Muscle of arm (tissue), 1 donor: ENCODE measurements at regions not wholly inside any gene's neighbourhood (a gene's known extent, or its start where the extent isn't known, plus 50 kb on each side); places are given as distances from the start of the nearest gene placed in this dataset.
A peak's percentile ranks its signal among the peaks of the same experiment; 100 is the strongest.
"Not testable (repeated sequence)": the region's sequence is repeated elsewhere in the genome, so short reads cannot be mapped to it uniquely, and the experiment has no call there.

Source experiments
- DNase-seq: peaks from one replicate; pipeline ENCODE4 v3.0.0-alpha.2; 2013

DNA sequence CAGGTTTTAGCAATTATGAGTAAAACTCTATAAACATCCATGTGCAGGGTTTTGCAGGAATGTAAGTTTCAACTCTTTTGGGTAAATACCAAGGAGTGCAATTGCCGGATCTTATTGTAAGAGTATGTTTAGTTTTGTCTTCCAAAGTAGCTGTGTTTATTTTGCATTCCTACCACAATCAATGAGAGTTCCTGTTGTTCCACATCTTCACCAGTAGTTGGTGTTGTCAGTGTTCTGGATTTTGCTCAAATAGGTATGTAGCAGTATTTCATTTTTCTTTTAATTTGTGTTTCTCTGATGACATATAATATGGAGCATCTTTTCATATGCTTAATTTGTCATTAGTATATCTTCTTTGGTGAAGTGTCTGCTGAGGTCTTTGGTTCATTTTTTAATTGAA lies 185.1 kb upstream of the GALNT15 start:
- DNase-seq = no peak

DNA sequence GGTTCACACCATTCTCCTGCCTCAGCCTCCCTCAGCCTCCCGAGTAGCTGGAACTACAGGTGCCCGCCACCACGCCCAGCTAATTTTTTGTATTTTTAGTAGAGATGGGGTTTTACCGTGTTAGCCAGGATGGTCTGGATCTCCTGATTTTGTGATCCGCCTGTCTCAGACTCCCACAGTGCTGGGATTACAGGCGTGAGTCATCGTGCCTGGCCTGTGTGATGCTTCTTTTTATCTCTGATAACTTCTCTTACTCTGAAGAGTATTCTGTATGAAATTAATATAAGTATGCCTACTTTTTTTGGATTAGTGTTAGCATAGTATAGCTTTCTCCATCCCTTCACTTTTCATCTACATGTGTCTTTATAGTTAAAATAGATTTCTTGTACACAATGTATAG lies 180.8 kb upstream of the GALNT15 start:
- DNase-seq = not testable (repeated sequence)

- not testable (repeated sequence) for DNase-seq
Observed at GRCh38 chr3:15996496-15996895, 178.0 kb upstream of the GALNT15 start.

- DNase-seq = no peak
Observed at GRCh38 chr3:15997274-15997943, 177.1 kb upstream of the GALNT15 start.

DNA sequence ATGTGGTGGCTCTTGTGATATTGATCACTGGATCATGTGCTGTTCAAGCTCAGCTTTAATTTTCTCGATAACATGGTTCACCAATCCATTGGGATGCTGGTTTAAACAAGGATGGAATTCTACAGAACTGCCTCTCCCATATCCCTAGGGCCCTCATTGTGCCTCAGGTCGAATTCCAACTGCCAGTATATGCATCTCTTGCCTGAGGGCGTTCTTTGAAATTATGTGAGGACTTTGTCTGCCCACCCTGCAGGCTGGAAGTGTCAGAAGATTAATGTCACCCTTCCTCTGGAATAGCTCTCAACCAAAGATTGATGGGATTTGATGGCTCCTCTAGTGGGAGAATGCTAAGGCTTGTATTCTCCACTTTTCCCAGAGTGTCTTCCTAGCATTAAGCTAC lies 175.6 kb upstream of the GALNT15 start:
- no peak for DNase-seq

DNA sequence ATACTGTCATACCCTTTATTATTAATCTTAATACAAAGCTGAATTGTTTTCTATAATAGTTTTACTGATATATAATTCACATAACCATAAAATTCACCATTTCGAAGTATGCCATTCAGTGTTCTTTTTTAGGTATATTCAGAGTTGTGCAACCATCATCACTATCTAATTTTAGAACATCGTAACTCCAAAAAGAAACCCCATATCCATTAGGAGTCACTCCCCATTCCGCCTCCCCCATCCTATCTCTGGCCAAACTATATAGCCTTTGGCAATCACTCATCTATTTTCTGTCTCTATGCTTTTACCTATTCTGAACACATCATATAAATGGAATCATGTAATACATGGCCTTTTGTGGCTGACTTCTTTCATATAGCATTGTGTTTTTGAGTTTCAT lies 169.7 kb upstream of the GALNT15 start:
- DNase-seq = no peak

DNA sequence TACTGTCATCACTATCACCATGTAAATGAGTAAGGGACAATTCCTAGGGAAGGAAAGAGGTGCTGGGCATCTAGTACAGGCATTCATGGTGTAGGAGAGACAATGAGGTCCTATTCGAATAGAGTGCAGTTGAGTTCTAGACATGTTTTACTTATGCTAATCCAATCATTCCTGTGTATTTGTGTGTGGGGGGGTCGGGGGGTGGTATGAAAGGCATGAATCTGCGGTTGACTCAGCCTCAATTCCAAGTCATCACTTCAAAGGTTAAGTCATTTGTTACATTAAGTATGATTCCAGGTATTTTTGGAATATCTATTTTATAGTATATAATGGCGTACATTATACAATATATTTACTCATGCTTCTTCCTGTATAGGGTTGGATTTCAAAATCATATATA lies 163.1 kb upstream of the GALNT15 start:
- no peak for DNase-seq

DNA sequence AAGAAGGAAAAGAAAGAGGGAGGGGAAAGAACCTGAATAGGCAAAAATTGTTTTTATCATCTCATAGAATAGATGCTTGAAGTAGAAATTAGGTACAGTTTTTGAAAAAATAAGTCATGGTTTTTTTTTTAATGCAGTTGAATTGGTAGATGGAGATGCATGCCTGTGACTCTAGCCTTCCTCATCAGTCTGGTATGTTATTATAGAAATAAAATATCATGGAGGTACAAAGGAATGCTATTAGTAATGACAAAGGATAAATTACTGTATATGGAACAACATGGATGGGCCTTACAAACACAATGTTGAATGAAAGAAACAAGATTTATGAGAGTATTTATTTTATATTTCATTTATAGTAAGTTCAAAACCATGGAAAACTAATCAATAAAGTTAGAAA lies 162.4 kb upstream of the GALNT15 start:
- DNase-seq = no peak

- DNase-seq = no peak
Observed at GRCh38 chr3:16013568-16013967, 160.9 kb upstream of the GALNT15 start.

- not testable (repeated sequence) for DNase-seq
Observed at GRCh38 chr3:16021801-16022200, 152.7 kb upstream of the GALNT15 start.

GRCh38 chr3:16023881-16024280 lies 150.6 kb upstream of the GALNT15 start:
- DNase-seq = not testable (repeated sequence)

- no peak for DNase-seq
Observed at GRCh38 chr3:16024548-16024947, 149.9 kb upstream of the GALNT15 start.

GRCh38 chr3:16026753-16027152 lies 147.7 kb upstream of the GALNT15 start:
- DNase-seq = peak; percentile 18

- no peak for DNase-seq
Observed at GRCh38 chr3:16028604-16029003, 145.9 kb upstream of the GALNT15 start.

GRCh38 chr3:16030342-16030741 lies 144.1 kb upstream of the GALNT15 start:
- DNase-seq = no peak

DNA sequence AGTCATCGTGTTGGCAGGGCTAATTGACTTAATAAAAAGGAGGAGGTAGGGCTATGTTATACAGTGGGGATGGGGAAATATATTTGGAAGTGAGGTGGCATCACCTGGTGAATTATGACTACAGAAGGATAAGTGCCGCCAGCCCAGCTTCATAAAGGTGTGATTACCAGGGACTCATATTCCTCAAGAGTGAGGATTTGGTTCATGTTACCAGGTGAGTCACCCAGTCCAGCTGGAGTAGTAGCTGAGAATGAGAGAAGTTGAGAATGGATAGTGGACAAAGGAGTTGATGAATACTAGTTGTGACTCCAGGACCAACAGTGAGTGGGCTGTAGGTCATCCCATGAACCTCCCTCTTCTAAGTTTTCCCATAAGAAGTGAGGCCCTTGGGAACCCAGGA lies 143.0 kb upstream of the GALNT15 start:
- DNase-seq = no peak

DNA sequence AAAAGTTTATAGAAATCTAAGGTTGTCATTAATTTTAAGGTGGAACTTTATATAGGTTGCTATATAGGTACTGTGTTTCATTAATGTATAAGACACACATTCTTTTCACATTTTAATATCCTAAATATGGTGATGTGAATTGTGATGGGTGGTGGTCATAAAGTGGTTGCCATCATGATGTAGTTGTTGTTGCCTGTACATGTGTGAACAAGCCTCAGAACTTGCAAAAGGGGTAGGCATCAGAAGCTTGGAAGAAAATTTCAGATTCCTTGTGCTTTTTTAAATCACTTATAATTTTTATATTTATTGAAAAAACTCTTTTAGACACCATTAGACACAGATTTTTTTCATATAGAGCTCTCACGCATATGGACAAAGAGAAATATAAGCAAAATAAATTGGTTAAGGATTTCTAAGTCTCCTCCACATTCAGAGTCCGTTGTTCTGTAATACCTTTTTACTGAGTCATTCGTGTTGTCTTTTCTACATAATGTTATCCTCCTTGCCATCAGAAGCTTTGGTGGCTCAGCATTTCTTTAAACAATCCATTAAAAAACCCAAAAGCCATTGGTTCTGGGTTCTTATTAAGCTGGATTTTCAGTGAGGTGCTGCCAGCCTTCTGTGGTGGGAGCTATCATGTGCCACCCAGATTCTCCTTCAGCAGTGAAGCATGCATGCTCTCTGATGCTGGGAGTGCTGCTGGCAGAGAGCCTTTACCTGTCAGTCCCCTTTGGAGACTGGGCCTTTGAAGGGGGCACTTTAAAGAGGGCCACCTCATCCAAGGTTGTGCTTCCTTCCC lies 140.4 kb upstream of the GALNT15 start:
- no peak for DNase-seq

GRCh38 chr3:16040991-16041390 lies 133.5 kb upstream of the GALNT15 start:
- DNase-seq = no peak

DNA sequence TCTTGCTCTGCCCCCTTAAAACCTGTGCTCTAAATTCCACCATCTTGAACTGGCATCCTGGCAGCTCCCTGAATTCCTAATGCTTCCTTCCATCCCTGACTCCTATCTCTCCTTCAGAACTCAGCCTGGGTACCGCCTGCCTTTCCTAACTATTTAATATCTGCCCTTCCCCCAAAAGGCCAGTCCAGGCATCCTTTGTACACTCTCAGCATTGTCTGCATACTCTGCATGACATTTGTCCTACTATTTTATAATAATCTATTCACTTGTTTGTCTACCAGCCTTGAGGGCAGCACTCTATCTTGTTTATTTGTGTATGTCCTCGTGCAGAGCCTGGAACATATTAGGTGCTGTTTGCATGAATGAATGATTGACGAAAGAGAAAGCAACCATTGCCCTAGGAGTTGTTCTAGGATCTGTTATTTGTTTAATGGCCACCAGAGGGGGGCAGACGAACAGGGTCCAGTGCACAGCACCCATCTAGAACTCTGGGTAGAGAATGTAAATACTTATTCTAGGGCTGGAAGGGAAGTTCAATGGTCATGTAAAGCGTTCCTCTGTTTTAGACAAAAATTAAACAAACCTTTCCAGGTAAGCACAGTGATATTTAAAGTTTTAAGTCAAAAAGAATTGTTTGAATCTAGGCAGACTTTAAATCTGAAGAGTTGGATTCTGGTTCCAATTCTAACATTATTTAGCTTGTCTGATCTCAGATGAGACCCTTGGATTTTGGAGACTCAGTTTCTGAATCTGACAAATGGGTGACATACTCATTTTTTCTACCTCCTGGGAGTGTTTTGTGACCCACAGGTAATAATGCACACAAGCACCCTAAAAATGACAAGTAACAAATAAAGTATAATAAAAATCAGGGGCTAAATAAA lies 125.8 kb upstream of the GALNT15 start:
- DNase-seq = peak; percentile 66

DNA sequence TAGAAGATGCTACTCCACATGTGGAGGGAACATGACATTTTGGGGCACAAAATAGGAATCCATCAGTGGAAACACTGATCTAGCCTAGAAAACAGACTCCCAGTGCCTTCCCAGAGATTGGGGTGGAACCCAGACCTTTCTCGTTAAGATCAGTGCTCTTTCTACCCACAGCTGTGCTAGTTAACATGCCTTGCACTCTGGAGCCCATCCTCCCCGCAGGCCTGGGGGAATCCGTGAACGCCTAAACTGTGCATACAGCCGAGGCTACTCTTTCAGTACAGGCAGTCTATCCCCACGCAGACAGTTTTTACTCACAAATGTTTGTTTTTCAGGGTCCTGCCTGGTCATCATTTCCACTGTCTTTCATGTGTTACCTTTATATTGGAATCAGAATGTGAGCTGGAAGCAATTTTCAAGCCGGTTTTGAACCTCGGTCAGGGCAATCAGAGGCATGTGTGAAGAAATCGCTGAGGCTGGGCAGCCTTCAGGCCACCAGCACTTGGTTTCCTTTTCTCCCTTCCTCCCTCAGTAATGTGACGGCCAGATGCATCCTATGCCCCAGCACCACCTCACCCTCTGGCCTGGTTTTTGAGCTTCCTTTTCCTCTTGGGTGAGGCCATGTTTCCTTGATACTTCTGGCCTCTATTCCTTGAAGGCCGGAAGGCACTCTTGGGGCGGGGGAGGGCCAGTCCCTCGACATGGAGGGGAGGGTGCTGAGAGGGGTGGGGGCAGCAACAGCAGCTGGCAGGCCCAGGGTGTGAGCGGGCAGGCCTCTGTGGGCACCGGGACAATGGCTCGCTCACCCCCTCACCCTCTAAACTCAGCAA lies 123.6 kb upstream of the GALNT15 start:
- no peak for DNase-seq

DNA sequence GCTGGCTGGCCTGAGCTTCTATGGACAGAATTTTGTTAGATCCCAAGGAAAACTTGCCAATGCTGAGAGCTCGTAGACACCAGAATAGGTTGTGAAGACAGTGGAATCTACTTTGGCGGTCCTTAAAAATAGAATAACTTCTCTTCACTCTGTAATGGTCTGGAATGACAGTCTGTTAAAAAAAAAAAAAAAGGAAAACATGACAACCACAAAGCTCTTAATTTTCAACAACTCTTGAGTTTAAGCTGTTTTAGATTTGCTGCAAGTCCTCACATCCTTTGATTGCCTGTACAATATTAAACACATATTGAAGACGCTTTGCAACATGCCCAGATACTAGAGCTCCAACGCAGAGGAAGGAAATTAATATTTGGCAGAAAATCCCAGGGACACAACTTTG lies 122.8 kb upstream of the GALNT15 start:
- no peak for DNase-seq

DNA sequence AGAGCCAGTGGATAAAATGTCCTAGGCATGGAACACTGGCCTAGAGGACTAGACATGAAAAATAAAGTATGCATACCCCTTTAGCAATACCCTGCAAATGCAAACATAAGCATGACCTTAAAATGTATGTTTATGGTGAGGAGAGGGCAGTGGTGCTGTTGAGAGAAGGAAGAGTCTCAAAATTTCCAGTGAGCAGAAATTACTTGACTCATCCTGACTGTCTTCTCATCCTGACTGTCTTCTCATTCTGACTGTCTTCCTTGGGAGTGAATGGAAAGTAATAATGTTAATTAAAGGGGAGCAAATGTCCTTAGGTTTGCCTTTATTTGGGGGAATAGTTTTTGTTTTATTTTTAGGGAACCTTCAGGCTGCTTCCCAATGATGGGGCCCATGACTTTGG lies 121.5 kb upstream of the GALNT15 start:
- no peak for DNase-seq
